ENCODE measurements at regions not wholly inside any gene's neighbourhood (a gene's known extent, or its start where the extent isn't known, plus 50 kb on each side); places are given as distances from the start of the nearest gene placed in this dataset.

GRCh38 chrX:107574054-107574683, 54.1 kb upstream of the PRPS1 start:
- H3K36me3 Mint-ChIP-seq (ENCODE audit: low read depth) = no peaks in the 10 kb centered on the region
- no peak overlapping the region for H3K27ac Mint-ChIP-seq
- H3K4me3 Mint-ChIP-seq = no peak overlapping the region
- H3K27me3 Mint-ChIP-seq (ENCODE audit: low read depth) = no peaks in the 10 kb centered on the region
- no peak for TF ChIP-seq CTCF (IDR thresholded peaks at IDR 0.05; ENCODE audit: unreplicated experiment in 3 of 3)
- H3K4me1 Mint-ChIP-seq = no peaks in the 10 kb centered on the region
- H3K9me3 Mint-ChIP-seq = peaks cover 8% of the 10 kb centered on the region

GRCh38 chrX:107574711-107575110, 53.6 kb upstream of the PRPS1 start:
- no peaks in the 10 kb centered on the region for H3K36me3 Mint-ChIP-seq (ENCODE audit: low read depth)
- H3K4me1 Mint-ChIP-seq = no peaks in the 10 kb centered on the region
- TF ChIP-seq CTCF (IDR thresholded peaks at IDR 0.05; ENCODE audit: unreplicated experiment in 3 of 3) = no peak
- no peak overlapping the region for H3K4me3 Mint-ChIP-seq
- H3K27me3 Mint-ChIP-seq (ENCODE audit: low read depth) = no peaks in the 10 kb centered on the region
- peaks cover 8% of the 10 kb centered on the region for H3K9me3 Mint-ChIP-seq
- no peak overlapping the region for H3K27ac Mint-ChIP-seq

- Mint-ChIP-seq H3K4me3 (no peak overlapping the region), H3K36me3 (ENCODE audit: low read depth) (no peaks in the 10 kb centered on the region), H3K27me3 (ENCODE audit: low read depth) (no peaks in the 10 kb centered on the region), H3K27ac (no peak overlapping the region), H3K4me1 (no peaks in the 10 kb centered on the region), H3K9me3 (peaks cover 8% of the 10 kb centered on the region)
- TF ChIP-seq CTCF (IDR thresholded peaks at IDR 0.05; ENCODE audit: unreplicated experiment in 3 of 3) = no peak
Observed at GRCh38 chrX:107576392-107576791, 51.9 kb upstream of the PRPS1 start.

- Mint-ChIP-seq H3K4me3 (no peak overlapping the region), H3K9me3 (peaks cover 11% of the 10 kb centered on the region), H3K27ac (no peak overlapping the region), H3K27me3 (ENCODE audit: low read depth) (no peaks in the 10 kb centered on the region), H3K4me1 (no peaks in the 10 kb centered on the region), H3K36me3 (ENCODE audit: low read depth) (no peaks in the 10 kb centered on the region)
- TF ChIP-seq CTCF (IDR thresholded peaks at IDR 0.05; ENCODE audit: unreplicated experiment in 3 of 3) = no peak
Observed at GRCh38 chrX:107576841-107577240, 51.5 kb upstream of the PRPS1 start.

- Mint-ChIP-seq H3K9me3 (peaks cover 12% of the 10 kb centered on the region), H3K27me3 (ENCODE audit: low read depth) (no peaks in the 10 kb centered on the region), H3K4me3 (no peak overlapping the region), H3K27ac (no peak overlapping the region), H3K36me3 (ENCODE audit: low read depth) (no peaks in the 10 kb centered on the region), H3K4me1 (no peaks in the 10 kb centered on the region)
- no peak for TF ChIP-seq CTCF (IDR thresholded peaks at IDR 0.05; ENCODE audit: unreplicated experiment in 3 of 3)
Observed at GRCh38 chrX:107577933-107578332, 50.4 kb upstream of the PRPS1 start.

Measured in nephron (organoid).